ENCODE measurements at regions not wholly inside any gene's neighbourhood (a gene's known extent, or its start where the extent isn't known, plus 50 kb on each side); places are given as distances from the start of the nearest gene placed in this dataset.
A peak's percentile ranks its signal among the peaks of the same experiment; 100 is the strongest.

- Histone ChIP-seq H3K27ac (no peak overlapping the region), H3K27me3 (peaks cover 9% of the 10 kb centered on the region), H3K4me1 (no peaks in the 10 kb centered on the region), H3K9me3 (no peaks in the 10 kb centered on the region), H3K36me3 (no peaks in the 10 kb centered on the region), H3K4me3 (no peak overlapping the region)
- ATAC-seq (no peak), DNase-seq (no peak)
- intact Hi-C loops (cut with DNase I) = no loop called here
- TF ChIP-seq, protein P1, sequence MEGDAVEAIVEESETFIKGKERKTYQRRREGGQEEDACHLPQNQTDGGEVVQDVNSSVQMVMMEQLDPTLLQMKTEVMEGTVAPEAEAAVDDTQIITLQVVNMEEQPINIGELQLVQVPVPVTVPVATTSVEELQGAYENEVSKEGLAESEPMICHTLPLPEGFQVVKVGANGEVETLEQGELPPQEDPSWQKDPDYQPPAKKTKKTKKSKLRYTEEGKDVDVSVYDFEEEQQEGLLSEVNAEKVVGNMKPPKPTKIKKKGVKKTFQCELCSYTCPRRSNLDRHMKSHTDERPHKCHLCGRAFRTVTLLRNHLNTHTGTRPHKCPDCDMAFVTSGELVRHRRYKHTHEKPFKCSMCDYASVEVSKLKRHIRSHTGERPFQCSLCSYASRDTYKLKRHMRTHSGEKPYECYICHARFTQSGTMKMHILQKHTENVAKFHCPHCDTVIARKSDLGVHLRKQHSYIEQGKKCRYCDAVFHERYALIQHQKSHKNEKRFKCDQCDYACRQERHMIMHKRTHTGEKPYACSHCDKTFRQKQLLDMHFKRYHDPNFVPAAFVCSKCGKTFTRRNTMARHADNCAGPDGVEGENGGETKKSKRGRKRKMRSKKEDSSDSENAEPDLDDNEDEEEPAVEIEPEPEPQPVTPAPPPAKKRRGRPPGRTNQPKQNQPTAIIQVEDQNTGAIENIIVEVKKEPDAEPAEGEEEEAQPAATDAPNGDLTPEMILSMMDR (IDR thresholded peaks at IDR 0.05) = no peak
Measured at GRCh38 chr12:131217024-131217586, 263.4 kb downstream of the ADGRD1 start.

GRCh38 chr12:131218026-131218922 is 264.6 kb downstream of the ADGRD1 start:
- TF ChIP-seq, protein P1 (IDR thresholded peaks at IDR 0.05) = no peak
- ATAC-seq (peak; percentile 56), DNase-seq (no peak)
- Histone ChIP-seq H3K9me3 (no peaks in the 10 kb centered on the region), H3K4me1 (no peaks in the 10 kb centered on the region), H3K36me3 (no peaks in the 10 kb centered on the region), H3K4me3 (no peak overlapping the region), H3K27me3 (peaks cover 9% of the 10 kb centered on the region), H3K27ac (no peak overlapping the region)
- intact Hi-C loops (cut with DNase I) = no loop called here

GRCh38 chr12:131218923-131219669 is 265.4 kb downstream of the ADGRD1 start:
- no peak overlapping the region for H3K27ac ChIP-seq

GRCh38 chr12:131219670-131220330 is 266.1 kb downstream of the ADGRD1 start:
- DNase-seq (no peak), ATAC-seq (no peak)
- Histone ChIP-seq H3K4me1 (no peaks in the 10 kb centered on the region), H3K9me3 (no peaks in the 10 kb centered on the region), H3K4me3 (no peak overlapping the region), H3K27ac (no peak overlapping the region), H3K36me3 (no peaks in the 10 kb centered on the region), H3K27me3 (peaks cover 9% of the 10 kb centered on the region)
- TF ChIP-seq, protein P1 (IDR thresholded peaks at IDR 0.05) = no peak
- intact Hi-C loops (cut with DNase I) = no loop called here

More at GRCh38 chr12:131218923-131219669, 265.4 kb downstream of the ADGRD1 start:
- TF ChIP-seq, protein P1 (IDR thresholded peaks at IDR 0.05) = no peak
- no peak overlapping the region for H3K4me3 ChIP-seq
- no peak for DNase-seq
- no peak for ATAC-seq
- intact Hi-C loops (cut with DNase I) = no loop called here
- H3K36me3 ChIP-seq = no peaks in the 10 kb centered on the region
- H3K4me1 ChIP-seq = no peaks in the 10 kb centered on the region
- no peaks in the 10 kb centered on the region for H3K9me3 ChIP-seq
- H3K27me3 ChIP-seq = peaks cover 9% of the 10 kb centered on the region

DNA sequence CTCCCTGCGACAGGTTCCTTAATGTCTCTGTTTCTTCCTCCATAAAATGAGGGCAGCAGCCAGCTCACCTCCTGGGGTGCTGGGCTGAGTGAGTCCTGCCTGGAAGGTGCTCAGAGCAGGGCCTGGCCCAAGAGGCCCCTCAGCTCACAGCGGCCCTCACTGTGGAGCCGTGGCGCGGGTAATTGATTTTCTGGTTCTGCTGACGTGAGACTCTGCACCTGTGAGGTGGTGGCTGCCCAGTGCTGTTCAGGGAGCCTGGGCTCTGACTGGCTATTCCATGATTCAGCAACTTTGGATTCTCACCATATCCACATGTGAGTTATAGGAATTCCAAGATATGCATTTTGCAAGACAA is 266.6 kb downstream of the ADGRD1 start:
- H3K9me3 ChIP-seq = no peaks in the 10 kb centered on the region
- no peak overlapping the region for H3K4me3 ChIP-seq
- no peaks in the 10 kb centered on the region for H3K36me3 ChIP-seq
- H3K27me3 ChIP-seq = peaks cover 9% of the 10 kb centered on the region
- no peak for ATAC-seq
- no peak for DNase-seq
- H3K4me1 ChIP-seq = no peaks in the 10 kb centered on the region
- intact Hi-C loops (cut with DNase I) = no loop called here
- H3K27ac ChIP-seq = no peak overlapping the region
- TF ChIP-seq, protein P1 (IDR thresholded peaks at IDR 0.05) = no peak
